ENCODE measurements at regions not wholly inside any gene's neighbourhood (a gene's known extent, or its start where the extent isn't known, plus 50 kb on each side); places are given as distances from the start of the nearest gene placed in this dataset.
"Not testable (repeated sequence)": the region's sequence is repeated elsewhere in the genome, so short reads cannot be mapped to it uniquely, and the experiment has no call there.

DNA sequence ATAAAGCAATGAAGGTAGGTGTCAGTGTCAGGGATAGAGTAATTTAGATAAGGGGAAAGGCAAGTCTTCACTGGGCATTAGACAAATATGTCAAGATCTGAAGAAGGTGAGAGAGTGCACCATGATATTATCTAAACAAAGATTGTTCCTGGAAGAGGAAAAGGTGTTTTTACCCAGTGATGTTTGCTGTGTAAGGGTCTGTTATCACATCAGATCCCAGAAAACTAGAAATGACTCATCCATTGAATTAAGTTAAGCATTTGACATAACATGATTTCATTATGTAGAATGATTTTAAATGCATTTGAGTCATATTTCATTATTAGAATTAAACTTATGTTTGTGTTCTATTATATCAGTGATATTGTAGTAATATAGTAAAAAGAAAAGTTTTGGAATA lies 1279.5 kb upstream of the CITED2 start:
- in situ Hi-C loops (cut with MboI; ENCODE audit: low sequenced_read_pairs): no loop called here

GRCh38 chr6:140653506-140653905 lies 1279.1 kb upstream of the CITED2 start:
- in situ Hi-C loops (cut with MboI; ENCODE audit: low sequenced_read_pairs): no loop called here

DNA sequence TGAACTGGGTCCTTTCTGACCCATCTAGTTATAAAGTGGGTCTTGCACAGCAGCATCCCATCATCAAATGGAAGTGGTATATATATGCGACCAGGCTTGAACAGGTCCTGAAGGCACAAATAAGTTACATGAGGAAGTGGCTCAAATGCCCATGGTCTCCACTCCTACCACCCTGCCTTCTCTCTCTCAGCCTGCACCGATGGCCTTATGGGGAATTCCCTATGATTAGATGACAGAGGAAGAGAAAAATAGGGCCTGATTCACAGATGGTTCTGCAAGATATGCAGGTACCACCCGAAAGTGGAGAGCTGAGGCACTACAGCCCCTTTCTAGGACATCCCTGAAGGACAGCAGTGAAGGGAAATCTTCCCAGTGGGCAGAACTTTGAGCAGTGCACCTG lies 1275.1 kb upstream of the CITED2 start:
- in situ Hi-C loops (cut with MboI; ENCODE audit: low sequenced_read_pairs): not testable (repeated sequence)

GRCh38 chr6:140647322-140647721 lies 1272.9 kb upstream of the CITED2 start:
- in situ Hi-C loops (cut with MboI; ENCODE audit: low sequenced_read_pairs): not testable (repeated sequence)

DNA sequence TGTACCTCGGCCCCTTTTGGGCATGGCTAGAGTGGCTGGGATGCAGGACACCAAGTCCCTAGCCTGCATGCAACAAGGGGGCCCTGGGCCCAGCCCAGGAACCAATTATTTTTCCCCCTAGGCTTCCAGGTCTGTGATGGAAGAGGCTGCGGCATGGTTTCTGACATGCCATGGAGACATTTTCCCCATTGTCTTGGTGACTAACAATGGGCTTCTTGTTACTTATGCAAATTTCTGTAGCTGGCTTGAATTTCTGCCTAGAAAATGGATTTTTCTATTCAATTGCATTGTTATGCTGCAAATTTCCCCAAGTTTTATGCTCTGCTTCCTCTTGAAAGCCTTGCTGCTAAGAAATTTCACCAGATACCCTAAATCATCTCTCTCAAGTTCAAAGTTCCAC lies 1269.6 kb upstream of the CITED2 start:
- in situ Hi-C loops (cut with MboI; ENCODE audit: low sequenced_read_pairs): no loop called here

GRCh38 chr6:140641412-140641811 lies 1267.0 kb upstream of the CITED2 start:
- in situ Hi-C loops (cut with MboI; ENCODE audit: low sequenced_read_pairs): no loop called here

GRCh38 chr6:140636908-140637402 lies 1262.5 kb upstream of the CITED2 start:
- in situ Hi-C loops (cut with MboI; ENCODE audit: low sequenced_read_pairs): no loop called here

DNA sequence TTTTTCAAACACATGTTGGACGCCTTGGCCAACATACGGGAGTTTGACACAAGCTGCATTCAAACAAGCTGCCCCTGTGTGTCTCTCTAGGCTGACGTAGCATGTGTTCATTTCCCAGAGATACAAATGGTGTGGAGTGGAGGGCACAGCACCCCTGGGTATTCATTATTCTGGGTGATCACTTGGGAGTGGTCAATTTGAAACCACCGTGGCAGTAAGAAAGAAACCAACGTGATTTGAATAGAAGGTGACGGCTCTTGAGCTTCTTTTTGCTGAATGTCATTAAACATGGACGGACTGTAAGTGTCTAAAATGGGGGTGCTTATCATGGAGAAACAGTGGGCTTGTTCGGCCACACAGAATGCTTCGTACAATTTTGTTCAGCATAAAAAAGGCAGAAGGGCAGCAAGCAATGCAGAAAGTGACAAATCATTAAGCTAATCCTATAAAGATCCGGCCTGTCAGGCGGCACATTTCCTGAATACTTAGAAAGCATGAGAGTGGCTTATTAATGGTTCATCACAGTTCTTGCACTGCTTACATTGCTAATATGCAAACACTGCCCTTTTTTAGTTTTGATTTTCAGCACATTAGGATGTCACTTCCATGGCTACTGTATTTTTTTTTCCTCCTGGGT lies 1261.9 kb upstream of the CITED2 start:
- in situ Hi-C loops (cut with MboI; ENCODE audit: low sequenced_read_pairs): no loop called here

DNA sequence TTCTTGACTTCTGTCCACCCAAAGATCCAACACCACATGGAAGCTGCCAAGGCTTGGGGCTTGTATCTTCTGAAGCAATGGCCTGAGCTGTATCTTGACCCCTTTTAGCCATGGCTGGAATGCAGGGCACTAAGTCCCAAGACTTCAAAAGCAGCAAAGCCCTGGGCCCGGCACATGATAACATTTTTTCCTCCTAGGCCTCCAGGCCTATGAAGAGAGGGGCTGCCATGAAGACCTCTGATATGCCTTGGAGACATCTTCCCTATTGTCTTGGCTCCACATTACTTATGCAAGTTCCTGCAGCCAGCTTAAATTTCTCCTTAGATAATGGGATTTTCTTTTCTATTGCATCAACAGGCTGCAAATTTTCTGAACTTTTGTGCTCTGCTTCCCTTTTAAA lies 1252.6 kb upstream of the CITED2 start:
- in situ Hi-C loops (cut with MboI; ENCODE audit: low sequenced_read_pairs): no loop called here

DNA sequence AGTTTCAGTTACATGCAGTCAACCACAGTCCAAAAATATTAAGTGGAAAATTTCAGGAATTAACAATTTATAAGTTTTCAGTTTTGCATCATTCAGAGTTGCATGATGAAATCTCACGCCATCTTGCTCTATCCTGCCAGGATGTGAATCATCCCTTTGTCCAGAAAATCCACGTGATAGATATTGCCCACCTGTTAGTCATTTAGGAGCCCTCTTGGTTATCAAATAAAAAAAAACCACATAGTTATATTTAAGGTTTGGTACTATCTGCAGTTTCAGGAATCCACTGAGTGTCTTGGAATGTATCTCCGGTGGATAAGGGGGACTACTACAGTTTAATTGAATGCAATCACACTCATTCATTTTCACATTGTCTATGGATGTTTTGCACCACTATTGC lies 1249.0 kb upstream of the CITED2 start:
- in situ Hi-C loops (cut with MboI; ENCODE audit: low sequenced_read_pairs): no loop called here

DNA sequence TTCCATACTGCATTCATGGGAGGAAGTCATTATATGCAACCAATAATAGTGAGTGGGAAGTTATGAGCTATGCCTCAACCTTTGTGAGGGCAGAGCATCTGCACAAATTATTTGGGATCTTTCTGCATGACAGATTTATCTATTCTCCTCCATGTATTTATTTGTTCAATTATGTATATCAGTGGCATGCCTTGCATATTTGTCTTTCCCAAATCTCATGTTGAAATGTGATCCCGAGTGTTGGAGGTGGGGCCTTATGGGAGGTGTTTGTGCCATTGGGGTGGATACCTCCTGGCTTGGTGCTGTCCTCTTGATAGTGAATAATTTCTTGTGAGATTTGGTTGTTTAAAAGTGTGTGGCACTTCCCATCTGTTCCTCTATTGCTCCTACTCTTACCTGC lies 1246.0 kb upstream of the CITED2 start:
- in situ Hi-C loops (cut with MboI; ENCODE audit: low sequenced_read_pairs): no loop called here

DNA sequence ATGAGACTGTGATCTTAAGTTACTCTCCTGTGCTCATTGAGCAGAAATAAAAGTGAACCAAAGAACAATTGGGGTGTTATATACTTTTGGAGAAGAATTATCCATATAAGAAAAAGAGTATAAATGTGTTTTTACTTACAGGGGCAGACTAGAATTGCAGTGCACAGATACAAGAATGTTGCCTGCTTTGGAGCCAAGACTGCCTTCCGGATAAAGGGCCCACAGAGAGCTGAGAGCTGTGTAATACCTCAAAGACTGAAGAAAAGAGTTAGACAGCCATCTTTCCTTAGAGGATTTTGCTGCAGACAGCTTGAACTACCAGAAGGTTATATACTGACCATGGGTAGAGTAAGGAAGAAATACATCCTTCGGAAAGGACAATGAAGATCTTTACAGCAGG lies 1235.5 kb upstream of the CITED2 start:
- in situ Hi-C loops (cut with MboI; ENCODE audit: low sequenced_read_pairs): no loop called here

DNA sequence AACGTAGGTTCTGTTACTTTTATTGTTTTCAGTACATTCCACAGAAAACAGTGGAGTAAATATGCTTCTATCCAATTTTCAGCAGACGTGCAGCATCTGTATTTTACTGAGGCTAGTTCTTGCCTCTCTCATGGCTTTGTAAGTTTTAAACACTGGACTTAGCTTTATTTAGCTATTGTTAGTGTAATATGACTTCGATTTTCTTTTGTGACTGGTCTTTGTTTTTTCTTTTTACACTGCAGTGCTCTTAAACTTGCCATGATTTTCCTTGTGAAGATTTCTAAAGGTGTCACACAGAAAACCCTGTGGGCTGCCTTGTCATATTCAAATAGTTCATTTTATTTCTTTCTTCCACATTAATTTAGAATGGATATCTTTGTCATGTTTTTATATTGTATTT lies 1234.9 kb upstream of the CITED2 start:
- in situ Hi-C loops (cut with MboI; ENCODE audit: low sequenced_read_pairs): no loop called here

GRCh38 chr6:140604786-140605185 lies 1230.3 kb upstream of the CITED2 start:
- in situ Hi-C loops (cut with MboI; ENCODE audit: low sequenced_read_pairs): no loop called here

- in situ Hi-C loops (cut with MboI; ENCODE audit: low sequenced_read_pairs): no loop called here
These were observed 1228.2 kb upstream of the CITED2 start for GRCh38 chr6:140602431-140603248.

GRCh38 chr6:140601021-140601808 lies 1226.8 kb upstream of the CITED2 start:
- in situ Hi-C loops (cut with MboI; ENCODE audit: low sequenced_read_pairs): no loop called here

GRCh38 chr6:140599916-140600315 lies 1225.5 kb upstream of the CITED2 start:
- in situ Hi-C loops (cut with MboI; ENCODE audit: low sequenced_read_pairs): no loop called here

- in situ Hi-C loops (cut with MboI; ENCODE audit: low sequenced_read_pairs): no loop called here
These were observed 1222.7 kb upstream of the CITED2 start for GRCh38 chr6:140597181-140597580.

DNA sequence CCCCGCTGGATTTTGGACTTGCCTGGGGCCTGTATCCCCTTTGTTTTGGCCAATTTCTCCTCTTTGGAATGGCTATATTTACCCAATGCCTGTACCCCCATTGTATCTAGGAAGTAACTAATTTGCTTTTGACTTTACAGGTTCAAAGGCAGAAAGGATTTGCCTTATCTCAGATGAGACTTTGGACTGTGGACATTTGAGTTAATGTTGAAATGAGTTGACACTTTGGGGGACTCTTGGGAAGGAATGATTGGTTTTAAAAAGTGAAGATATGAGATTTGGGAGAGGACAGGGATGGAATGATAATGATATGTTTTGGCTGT lies 1220.3 kb upstream of the CITED2 start:
- in situ Hi-C loops (cut with MboI; ENCODE audit: low sequenced_read_pairs): no loop called here

DNA sequence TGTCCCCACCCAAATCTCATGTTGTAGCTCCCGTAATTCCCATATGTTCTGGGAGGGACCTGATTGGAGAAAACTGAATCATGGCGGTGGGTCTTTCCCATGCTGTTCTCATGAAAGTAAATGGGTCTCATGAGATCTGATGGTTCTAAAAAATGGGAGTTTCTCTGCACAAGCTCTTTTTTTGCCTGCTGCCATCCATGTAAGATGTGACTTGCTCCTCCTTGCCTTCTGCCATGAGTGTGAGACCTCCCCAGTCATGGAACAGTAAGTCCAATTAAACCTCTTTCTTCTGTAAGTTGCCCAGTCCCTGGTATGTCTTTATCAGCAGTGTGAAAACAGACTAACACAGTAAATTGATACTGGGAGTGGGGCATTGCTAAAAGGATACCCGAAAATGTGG lies 1218.4 kb upstream of the CITED2 start:
- in situ Hi-C loops (cut with MboI; ENCODE audit: low sequenced_read_pairs): no loop called here

DNA sequence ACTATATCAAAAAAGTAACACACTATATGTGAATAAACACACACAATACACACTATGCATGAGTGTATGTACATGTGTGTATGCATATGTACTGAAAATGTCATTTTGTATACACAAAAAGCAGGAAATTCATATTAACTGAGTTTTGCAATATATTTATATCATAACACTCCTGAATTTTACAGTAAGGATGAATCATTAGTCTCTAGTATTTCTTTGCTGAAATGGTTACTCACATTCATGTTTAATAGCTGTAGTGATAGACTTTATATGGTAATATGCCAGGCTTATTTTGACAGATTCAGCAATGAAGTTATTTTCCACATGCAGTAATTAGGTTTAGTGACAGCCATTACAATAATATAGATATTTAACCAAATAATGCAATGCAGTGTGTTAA lies 1216.2 kb upstream of the CITED2 start:
- in situ Hi-C loops (cut with MboI; ENCODE audit: low sequenced_read_pairs): no loop called here

Measured in HL-60/S4 treated with retinoic acid at 250 ng/mL for 4 days and 3 days (cell line).